ENCODE measurements at regions not wholly inside any gene's neighbourhood (a gene's known extent, or its start where the extent isn't known, plus 50 kb on each side); places are given as distances from the start of the nearest gene placed in this dataset.
"Not testable (repeated sequence)": the region's sequence is repeated elsewhere in the genome, so short reads cannot be mapped to it uniquely, and the experiment has no call there.

- not testable (repeated sequence) for H3K27me3 ChIP-seq (ENCODE audit: control insufficient read depth in 3 of 3, insufficient read depth in 3 of 3, low read depth in 1 of 3, low read length in 3 of 3); H3K9ac ChIP-seq (ENCODE audit: low read depth, low read length, poor library complexity); H3K36me3 ChIP-seq (replicated peaks in 1 of 2; ENCODE audit: control insufficient read depth in 2 of 2, insufficient read depth in 2 of 2, low read length in 2 of 2); H4K91ac ChIP-seq (ENCODE audit: low read depth, low read length, poor library complexity); H2AK5ac ChIP-seq (ENCODE audit: low read depth, low read length); H2BK5ac ChIP-seq (ENCODE audit: low read length); H2BK15ac ChIP-seq (ENCODE audit: low read length); H3K14ac ChIP-seq (ENCODE audit: low read length); H4K8ac ChIP-seq (ENCODE audit: low read depth, low read length); H2BK120ac ChIP-seq (ENCODE audit: low read depth, low read length); H3K79me1 ChIP-seq (ENCODE audit: low read depth, low read length); H3K4me2 ChIP-seq (ENCODE audit: insufficient read depth, low read length, poor library complexity, severe bottlenecking); H3K9me3 ChIP-seq (replicated peaks in 1 of 2; ENCODE audit: control insufficient read depth in 2 of 2, insufficient read depth in 1 of 2, low read depth in 1 of 2, low read length in 2 of 2); H2BK12ac ChIP-seq (ENCODE audit: low read length); H3K4ac ChIP-seq (ENCODE audit: low read length); H3K18ac ChIP-seq (ENCODE audit: low read length); H3K23ac ChIP-seq (ENCODE audit: low read depth, low read length, poor library complexity); H3K4me1 ChIP-seq (ENCODE audit: control insufficient read depth in 2 of 2, insufficient read depth in 1 of 2, low read depth in 1 of 2, low read length in 2 of 2); H3K4me3 ChIP-seq (ENCODE audit: low read length in 2 of 2)
- WGBS, 2 donors (ENCODE audit: extremely low coverage in 2 of 2, insufficient read length in 2 of 2, insufficient replicate concordance in 1 of 2), result no CpG with 5 or more reads among the region's 14 CpGs
- H2AFZ ChIP-seq (ENCODE audit: low read length), result peak overlapping the region; percentile 83
- peak overlapping the region; percentile 96 for H3K27ac ChIP-seq (replicated peaks; ENCODE audit: low read length)
- peak; percentile 57 for DNase-seq (ENCODE audit: low spot score)
These were observed 521.6 kb downstream of the IRS2 start for GRCh38 chr13:109264603-109265437.

GRCh38 chr13:109257761-109258157 lies 528.6 kb downstream of the IRS2 start:
- H2BK5ac ChIP-seq (ENCODE audit: low read length); H3K4me2 ChIP-seq (ENCODE audit: insufficient read depth, low read length, poor library complexity, severe bottlenecking); H3K18ac ChIP-seq (ENCODE audit: low read length); H3K79me1 ChIP-seq (ENCODE audit: low read depth, low read length); H3K4ac ChIP-seq (ENCODE audit: low read length); H2BK15ac ChIP-seq (ENCODE audit: low read length); H2AFZ ChIP-seq (ENCODE audit: low read length); H3K23ac ChIP-seq (ENCODE audit: low read depth, low read length, poor library complexity); H4K91ac ChIP-seq (ENCODE audit: low read depth, low read length, poor library complexity); H4K8ac ChIP-seq (ENCODE audit: low read depth, low read length); H2BK12ac ChIP-seq (ENCODE audit: low read length); H3K27ac ChIP-seq (replicated peaks; ENCODE audit: low read length); H2BK120ac ChIP-seq (ENCODE audit: low read depth, low read length); H2AK5ac ChIP-seq (ENCODE audit: low read depth, low read length); H3K14ac ChIP-seq (ENCODE audit: low read length); DNase-seq (ENCODE audit: low spot score); H3K4me3 ChIP-seq (ENCODE audit: low read length in 2 of 2); H3K36me3 ChIP-seq (replicated peaks in 1 of 2; ENCODE audit: control insufficient read depth in 2 of 2, insufficient read depth in 2 of 2, low read length in 2 of 2); H3K27me3 ChIP-seq (ENCODE audit: control insufficient read depth in 3 of 3, insufficient read depth in 3 of 3, low read depth in 1 of 3, low read length in 3 of 3); H3K9me3 ChIP-seq (replicated peaks in 1 of 2; ENCODE audit: control insufficient read depth in 2 of 2, insufficient read depth in 1 of 2, low read depth in 1 of 2, low read length in 2 of 2); H3K9ac ChIP-seq (ENCODE audit: low read depth, low read length, poor library complexity): not testable (repeated sequence)
- no CpG with 5 or more reads among the region's 6 CpGs for WGBS, 2 donors (ENCODE audit: extremely low coverage in 2 of 2, insufficient read length in 2 of 2, insufficient replicate concordance in 1 of 2)
- peaks cover 11 to 14% of the 10 kb centered on the region in 2 donors for H3K4me1 ChIP-seq (ENCODE audit: control insufficient read depth in 2 of 2, insufficient read depth in 1 of 2, low read depth in 1 of 2, low read length in 2 of 2)

Measured in neuronal stem cell (in vitro differentiated cells).